Right atrium auricular region (tissue), 2 donors: ENCODE measurements at regions not wholly inside any gene's neighbourhood (a gene's known extent, or its start where the extent isn't known, plus 50 kb on each side); places are given as distances from the start of the nearest gene placed in this dataset.

ENCODE experiments used
- DNase-seq: peaks from one replicate; pipeline ENCODE4 v3.0.0-alpha.2; 2019; ENCODE audit warnings: low spot score
- H3K27ac ChIP-seq, 2 donors: fragments of 200-600 bp; sonication (generic); 1 replicate in 1 of 2; 2 replicates in 1 of 2; pipeline ENCODE4 v1.5.1; 2016 to 2019
- H3K27me3 ChIP-seq, 2 donors: fragments of 200-600 bp; sonication (generic); one replicate each; pipeline versions ENCODE4 v1.5.1 to v1.6.0; 2017 to 2019
- H3K36me3 ChIP-seq: fragments of 200-600 bp; sonication (generic); one replicate; pipeline ENCODE4 v1.5.1; 2016
- H3K4me1 ChIP-seq, 2 donors: fragments of 200-600 bp; sonication (generic); one replicate each; pipeline versions ENCODE4 v1.5.1 to v1.6.0; 2017 to 2019
- H3K4me3 ChIP-seq, 2 donors: fragments of 200-600 bp; sonication (generic); 1 replicate in 1 of 2; 2 replicates in 1 of 2; pipeline ENCODE4 v1.5.1; 2017 to 2019; ENCODE audit warnings: mild to moderate bottlenecking in 1 of 2, moderate library complexity in 1 of 2
- H3K9me3 ChIP-seq, 2 donors: fragments of 200-600 bp; sonication (generic); one replicate each; pipeline ENCODE4 v1.5.1; 2019
- TF ChIP-seq, protein P1 (sequence below), 2 donors: fragments of 200-600 bp; sonication (generic); IDR thresholded peaks; one replicate each; pipeline ENCODE4 v1.5.1; 2019; ENCODE audit warnings: antibody characterized with exemption in 2 of 2

GRCh38 chr21:21631961-21632360 is 633.8 kb downstream of the NCAM2 start:
- TF ChIP-seq, protein P1, sequence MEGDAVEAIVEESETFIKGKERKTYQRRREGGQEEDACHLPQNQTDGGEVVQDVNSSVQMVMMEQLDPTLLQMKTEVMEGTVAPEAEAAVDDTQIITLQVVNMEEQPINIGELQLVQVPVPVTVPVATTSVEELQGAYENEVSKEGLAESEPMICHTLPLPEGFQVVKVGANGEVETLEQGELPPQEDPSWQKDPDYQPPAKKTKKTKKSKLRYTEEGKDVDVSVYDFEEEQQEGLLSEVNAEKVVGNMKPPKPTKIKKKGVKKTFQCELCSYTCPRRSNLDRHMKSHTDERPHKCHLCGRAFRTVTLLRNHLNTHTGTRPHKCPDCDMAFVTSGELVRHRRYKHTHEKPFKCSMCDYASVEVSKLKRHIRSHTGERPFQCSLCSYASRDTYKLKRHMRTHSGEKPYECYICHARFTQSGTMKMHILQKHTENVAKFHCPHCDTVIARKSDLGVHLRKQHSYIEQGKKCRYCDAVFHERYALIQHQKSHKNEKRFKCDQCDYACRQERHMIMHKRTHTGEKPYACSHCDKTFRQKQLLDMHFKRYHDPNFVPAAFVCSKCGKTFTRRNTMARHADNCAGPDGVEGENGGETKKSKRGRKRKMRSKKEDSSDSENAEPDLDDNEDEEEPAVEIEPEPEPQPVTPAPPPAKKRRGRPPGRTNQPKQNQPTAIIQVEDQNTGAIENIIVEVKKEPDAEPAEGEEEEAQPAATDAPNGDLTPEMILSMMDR (IDR thresholded peaks at IDR 0.05): no peak
- H3K9me3 ChIP-seq: no peaks in the 10 kb centered on the region
- no peak overlapping the region for H3K4me3 ChIP-seq
- H3K36me3 ChIP-seq: no peaks in the 10 kb centered on the region
- H3K4me1 ChIP-seq: no peaks in the 10 kb centered on the region
- H3K27me3 ChIP-seq: no peaks in the 10 kb centered on the region
- no peak overlapping the region for H3K27ac ChIP-seq
- no peak for DNase-seq

DNA sequence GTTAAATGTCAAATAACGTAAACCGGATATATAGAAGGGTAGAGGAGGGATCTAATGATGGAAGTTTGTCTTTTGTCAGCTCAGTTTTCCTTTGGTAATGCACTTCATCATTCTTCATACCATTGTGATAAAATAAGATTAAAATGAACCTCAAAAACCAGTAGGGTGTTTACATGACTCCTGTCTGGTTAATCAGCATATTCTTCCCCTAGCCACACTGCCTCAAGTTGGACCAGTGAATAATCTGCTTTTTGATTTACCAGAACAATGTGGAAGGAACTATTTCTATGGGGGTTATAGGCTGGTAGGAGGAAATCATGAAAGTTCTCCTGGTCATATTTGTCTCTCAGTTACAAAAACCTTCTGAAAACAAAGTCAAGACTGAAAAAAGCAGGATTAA is 634.7 kb downstream of the NCAM2 start:
- Histone ChIP-seq H3K4me3 (no peak overlapping the region), H3K36me3 (no peaks in the 10 kb centered on the region), H3K27me3 (no peaks in the 10 kb centered on the region), H3K4me1 (no peaks in the 10 kb centered on the region), H3K9me3 (no peaks in the 10 kb centered on the region), H3K27ac (no peak overlapping the region)
- TF ChIP-seq, protein P1 (IDR thresholded peaks at IDR 0.05): no peak
- no peak for DNase-seq

DNA sequence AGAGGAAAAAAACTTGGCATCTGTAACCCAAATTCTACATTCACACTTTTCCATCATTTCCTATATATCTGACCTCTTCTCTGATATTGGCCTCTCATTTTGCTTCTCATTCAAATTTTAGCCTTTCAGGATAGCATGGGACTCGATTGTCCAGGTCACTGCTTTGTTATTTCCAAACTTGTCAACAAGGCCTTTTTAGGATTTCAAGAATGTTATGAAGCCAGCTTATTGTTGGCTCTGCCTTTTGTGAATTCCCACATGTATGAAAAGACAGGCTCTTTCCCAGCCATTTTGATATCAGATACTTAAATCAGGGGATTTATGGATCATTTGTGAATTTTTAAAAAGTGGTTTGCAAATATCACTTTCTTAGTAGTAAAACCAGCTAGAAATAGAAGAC is 663.5 kb downstream of the NCAM2 start:
- no peaks in the 10 kb centered on the region for H3K27me3 ChIP-seq
- TF ChIP-seq, protein P1 (IDR thresholded peaks at IDR 0.05): no peak
- no peak overlapping the region for H3K4me3 ChIP-seq
- no peaks in the 10 kb centered on the region for H3K4me1 ChIP-seq
- H3K27ac ChIP-seq: no peak overlapping the region
- H3K9me3 ChIP-seq: no peaks in the 10 kb centered on the region
- no peak for DNase-seq
- H3K36me3 ChIP-seq: no peaks in the 10 kb centered on the region

DNA sequence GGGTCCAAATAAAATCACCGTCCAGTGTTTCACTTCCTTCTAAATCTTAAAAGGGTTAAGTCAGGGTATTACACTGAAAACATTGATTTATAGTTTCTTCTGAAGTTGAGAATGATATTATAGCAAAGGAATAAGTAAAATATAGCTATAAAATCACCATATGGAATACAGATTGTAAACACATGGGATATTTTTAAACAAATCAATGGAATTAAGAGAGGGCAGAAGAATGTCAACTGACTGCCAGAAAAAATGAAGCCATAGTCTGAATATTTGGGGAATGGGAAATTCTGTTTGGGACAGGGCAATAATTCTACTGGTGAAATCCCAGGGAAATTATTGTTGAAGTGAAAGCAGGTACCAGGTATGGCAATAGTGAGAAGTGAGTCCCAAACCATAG is 664.6 kb downstream of the NCAM2 start:
- no peaks in the 10 kb centered on the region for H3K27me3 ChIP-seq

GRCh38 chr21:21664871-21665270 is 666.7 kb downstream of the NCAM2 start:
- Histone ChIP-seq H3K27ac (no peak overlapping the region), H3K9me3 (no peaks in the 10 kb centered on the region), H3K36me3 (no peaks in the 10 kb centered on the region), H3K27me3 (no peaks in the 10 kb centered on the region), H3K4me3 (no peak overlapping the region), H3K4me1 (no peaks in the 10 kb centered on the region)
- TF ChIP-seq, protein P1 (IDR thresholded peaks at IDR 0.05): no peak
- DNase-seq: no peak

More for the DNA sequence above, 664.6 kb downstream of the NCAM2 start:
- DNase-seq: no peak
- no peak overlapping the region for H3K4me3 ChIP-seq
- H3K27ac ChIP-seq: no peak overlapping the region
- no peaks in the 10 kb centered on the region for H3K9me3 ChIP-seq
- no peaks in the 10 kb centered on the region for H3K36me3 ChIP-seq
- H3K4me1 ChIP-seq: no peaks in the 10 kb centered on the region
- TF ChIP-seq, protein P1 (IDR thresholded peaks at IDR 0.05): no peak

DNA sequence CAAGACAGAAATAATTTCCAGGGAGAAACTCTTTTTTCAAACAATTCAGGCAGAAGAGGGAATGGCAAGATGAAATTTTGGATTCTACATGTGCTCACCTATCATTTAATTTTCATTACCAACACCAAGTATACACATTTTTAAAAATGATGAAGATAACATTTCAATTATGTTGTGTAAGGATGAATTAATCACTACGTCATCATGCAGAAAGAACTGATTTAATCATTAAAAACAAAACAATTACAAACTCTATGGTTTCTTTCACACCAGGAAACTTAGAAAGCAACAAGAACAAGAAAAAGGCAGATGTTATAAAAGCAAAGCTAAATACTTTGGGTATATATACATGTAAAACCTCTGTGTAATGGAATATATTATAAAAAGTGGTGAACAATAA is 668.5 kb downstream of the NCAM2 start:
- H3K36me3 ChIP-seq: no peaks in the 10 kb centered on the region
- no peak overlapping the region for H3K27ac ChIP-seq
- no peaks in the 10 kb centered on the region for H3K27me3 ChIP-seq
- H3K9me3 ChIP-seq: no peaks in the 10 kb centered on the region
- TF ChIP-seq, protein P1 (IDR thresholded peaks at IDR 0.05): no peak
- DNase-seq: no peak
- no peak overlapping the region for H3K4me3 ChIP-seq
- no peaks in the 10 kb centered on the region for H3K4me1 ChIP-seq
